Natural killer cell (primary cell): ENCODE measurements at regions not wholly inside any gene's neighbourhood (a gene's known extent, or its start where the extent isn't known, plus 50 kb on each side); places are given as distances from the start of the nearest gene placed in this dataset.

Experiments
- ATAC-seq, 3 donors: fragments of 150-1000 bp in 2 of 3; fragments of 200-7000 bp in 1 of 3; cut with Tn5 transposase; 1 replicate in 1 of 3; 2 replicates in 2 of 3; pipeline ENCODE4 v1.10.0; 2021; ENCODE audit warnings: mild to moderate bottlenecking in 2 of 3, moderate library complexity in 2 of 3
- DNase-seq, 2 donors: peaks; one replicate each; pipeline versions ENCODE4 v3.0.0 to v3.0.0-alpha.2; 2013 to 2021; ENCODE audit warnings: mixed read lengths in 1 of 2
- H3K27ac ChIP-seq: one replicate; pipeline ENCODE4 v1.5.1; 2013; ENCODE audit warnings: mild to moderate bottlenecking, low read length
- H3K27me3 ChIP-seq: one replicate; pipeline ENCODE4 v1.6.1; 2013; ENCODE audit warnings: low read length; ENCODE audit not compliant: control insufficient read depth, insufficient read depth
- H3K36me3 ChIP-seq: one replicate; pipeline ENCODE4 v1.6.1; 2013; ENCODE audit warnings: low read length; ENCODE audit not compliant: control insufficient read depth, insufficient read depth
- H3K4me1 ChIP-seq: one replicate; pipeline ENCODE4 v1.6.1; 2013; ENCODE audit warnings: low read length; ENCODE audit not compliant: control insufficient read depth, insufficient read depth
- H3K4me3 ChIP-seq: one replicate; pipeline ENCODE4 v1.5.1; 2013; ENCODE audit warnings: low read length
- H3K9me3 ChIP-seq: one replicate; pipeline ENCODE4 v1.6.1; 2013; ENCODE audit warnings: low read length; ENCODE audit not compliant: control insufficient read depth, insufficient read depth
- H3K27ac Mint-ChIP-seq, 2 donors: one replicate each; pipeline ENCODE4 v1.8.0; 2022; ENCODE audit warnings: mild to moderate bottlenecking in 2 of 2, mixed read lengths in 2 of 2, moderate library complexity in 1 of 2
- H3K27me3 Mint-ChIP-seq, 2 donors: one replicate each; pipeline ENCODE4 v1.8.0; 2022; ENCODE audit warnings: low read depth in 2 of 2, mixed read lengths in 2 of 2
- H3K36me3 Mint-ChIP-seq: one replicate; pipeline ENCODE4 v1.8.0; 2022; ENCODE audit warnings: mixed read lengths
- H3K4me1 Mint-ChIP-seq, 2 donors: one replicate each; pipeline ENCODE4 v1.8.0; 2022; ENCODE audit warnings: mixed read lengths in 2 of 2
- H3K4me3 Mint-ChIP-seq: one replicate; pipeline ENCODE4 v1.8.0; 2022; ENCODE audit warnings: mild to moderate bottlenecking, moderate library complexity, mixed read lengths
- H3K9me3 Mint-ChIP-seq, 2 donors: one replicate each; pipeline ENCODE4 v1.8.0; 2022; ENCODE audit warnings: mixed read lengths in 2 of 2
- CTCF ChIP-seq: fragments of 200-600 bp; IDR thresholded peaks from one replicate; pipeline ENCODE4 v1.8.0; 2022; ENCODE audit warnings: antibody characterized with exemption
- WGBS: methylation state at CpG from one replicate; pipeline ENCODE4 v1.1.7; 2013; ENCODE audit warnings: missing lambda C conversion rate; ENCODE audit not compliant: insufficient coverage; 5-methylcytosine and 5-hydroxymethylcytosine counted together
- intact Hi-C: fragments of 100-400 bp; cut with micrococcal nuclease; formaldehyde crosslinking; loops from one replicate; pipeline ENCODE4 v1.14.2; 2022

- peaks cover 0 to 8% of the 10 kb centered on the region in 2 donors for H3K27me3 Mint-ChIP-seq
- Histone ChIP-seq H3K9me3 (no peaks in the 10 kb centered on the region), H3K4me1 (no peaks in the 10 kb centered on the region), H3K36me3 (no peaks in the 10 kb centered on the region), H3K27ac (no peak overlapping the region), H3K4me3 (no peak overlapping the region), H3K27me3 (no peaks in the 10 kb centered on the region)
- H3K9me3 Mint-ChIP-seq: no peaks in the 10 kb centered on the region
- 84% methylated on average over 3 of the region's 5 CpGs for WGBS
- intact Hi-C loops: no loop called here
- no peaks in the 10 kb centered on the region for H3K4me1 Mint-ChIP-seq
- no peak for ATAC-seq
- no peak overlapping the region for H3K4me3 Mint-ChIP-seq
- no peak for DNase-seq
- no peaks in the 10 kb centered on the region for H3K36me3 Mint-ChIP-seq
- no peak overlapping the region for H3K27ac Mint-ChIP-seq
- TF ChIP-seq CTCF: no peak
These were observed 60.5 kb upstream of the ADGRG2 start for GRCh38 chrX:19182785-19183184.

- H3K27ac ChIP-seq: no peak overlapping the region
- intact Hi-C loops: no loop called here
- no peak overlapping the region for H3K4me3 ChIP-seq
- Mint-ChIP-seq H3K4me3 (no peak overlapping the region), H3K9me3 (no peaks in the 10 kb centered on the region), H3K36me3 (no peaks in the 10 kb centered on the region), H3K27me3 (peaks cover 0 to 8% of the 10 kb centered on the region in 2 donors), H3K27ac (no peak overlapping the region), H3K4me1 (no peaks in the 10 kb centered on the region)
- H3K4me1 ChIP-seq: no peaks in the 10 kb centered on the region
- no peaks in the 10 kb centered on the region for H3K9me3 ChIP-seq
- H3K27me3 ChIP-seq: no peaks in the 10 kb centered on the region
- no peak for TF ChIP-seq CTCF
- WGBS: 87% methylated on average over 11 of the region's 11 CpGs
- DNase-seq: no peak
- H3K36me3 ChIP-seq: no peaks in the 10 kb centered on the region
- ATAC-seq: no peak
These were observed 61.7 kb upstream of the ADGRG2 start for GRCh38 chrX:19183761-19184477.

GRCh38 chrX:19188566-19188965 is 66.3 kb upstream of the ADGRG2 start:
- Mint-ChIP-seq H3K27ac (no peak overlapping the region), H3K4me3 (no peak overlapping the region), H3K9me3 (no peaks in the 10 kb centered on the region), H3K27me3 (peaks cover 0 to 8% of the 10 kb centered on the region in 2 donors), H3K4me1 (no peaks in the 10 kb centered on the region), H3K36me3 (no peaks in the 10 kb centered on the region)
- DNase-seq: no peak
- intact Hi-C loops: no loop called here
- no peak overlapping the region for H3K27ac ChIP-seq
- no CpG with 5 or more reads among the region's 3 CpGs for WGBS
- no peaks in the 10 kb centered on the region for H3K27me3 ChIP-seq
- no peaks in the 10 kb centered on the region for H3K36me3 ChIP-seq
- no peaks in the 10 kb centered on the region for H3K4me1 ChIP-seq
- H3K9me3 ChIP-seq: no peaks in the 10 kb centered on the region
- ATAC-seq: no peak
- H3K4me3 ChIP-seq: no peak overlapping the region
- TF ChIP-seq CTCF: no peak

GRCh38 chrX:19190902-19191301 is 68.6 kb upstream of the ADGRG2 start:
- H3K9me3 Mint-ChIP-seq: no peaks in the 10 kb centered on the region
- WGBS: 92% methylated on average over 2 of the region's 5 CpGs

More at GRCh38 chrX:19190902-19191301, 68.6 kb upstream of the ADGRG2 start:
- no peaks in the 10 kb centered on the region for H3K9me3 ChIP-seq
- H3K36me3 ChIP-seq: no peaks in the 10 kb centered on the region
- intact Hi-C loops: no loop called here
- peaks cover 0 to 3% of the 10 kb centered on the region in 2 donors for H3K4me1 Mint-ChIP-seq
- no peaks in the 10 kb centered on the region for H3K4me1 ChIP-seq
- ATAC-seq: no peak
- no peak for TF ChIP-seq CTCF
- H3K27me3 Mint-ChIP-seq: no peaks in the 10 kb centered on the region
- DNase-seq: no peak
- no peak overlapping the region for H3K27ac ChIP-seq
- H3K27me3 ChIP-seq: no peaks in the 10 kb centered on the region
- H3K4me3 ChIP-seq: no peak overlapping the region
- H3K4me3 Mint-ChIP-seq: no peak overlapping the region
- no peak overlapping the region for H3K27ac Mint-ChIP-seq
- H3K36me3 Mint-ChIP-seq: no peaks in the 10 kb centered on the region
